ENCODE measurements at regions not wholly inside any gene's neighbourhood (a gene's known extent, or its start where the extent isn't known, plus 50 kb on each side); places are given as distances from the start of the nearest gene placed in this dataset.

DNA sequence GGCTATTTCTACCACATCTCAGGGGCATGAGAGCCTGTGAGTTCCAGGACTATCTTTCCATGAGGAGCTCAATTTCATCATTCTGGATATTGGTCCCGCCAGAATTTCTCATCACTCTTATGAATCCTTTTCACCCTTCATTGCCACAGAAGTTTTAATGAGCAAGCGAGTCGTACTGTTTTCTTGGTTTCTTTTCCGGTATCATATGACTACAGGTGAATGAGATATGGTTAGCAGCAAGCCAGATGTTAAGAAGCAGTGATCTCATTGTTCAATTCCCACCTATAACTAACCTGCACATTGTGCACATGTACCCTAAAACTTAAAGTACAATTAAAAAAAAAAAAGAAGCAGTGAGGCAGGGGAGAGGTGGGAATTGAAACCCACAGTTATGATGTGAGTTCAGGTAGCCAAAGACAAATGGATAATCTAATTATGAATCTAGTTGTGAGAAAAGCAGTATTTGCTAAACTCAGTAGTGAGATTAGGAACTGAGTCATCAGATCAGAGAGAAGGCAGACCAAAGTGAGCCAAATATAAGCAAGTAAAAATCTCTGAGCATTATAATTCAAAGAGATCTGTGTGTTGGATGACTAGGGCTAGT, 78.0 kb upstream of the ELOVL5 start (continued):
- TF ChIP-seq NFIC (IDR thresholded peaks at IDR 0.05; ENCODE audit: low read depth, low read length) (peak; percentile 99), MEF2B (IDR thresholded peaks at IDR 0.05; ENCODE audit: partially characterized antibody, poor library complexity, severe bottlenecking) (peak; percentile 90), NR2F1 (conservative IDR thresholded peaks at IDR 0.05) (peak; percentile 29; the same call in 1 of the 2 replicates), ESRRA (IDR thresholded peaks at IDR 0.05; ENCODE audit: low read length) (no peak), EP300 (IDR thresholded peaks at IDR 0.05; ENCODE audit: borderline replicate concordance in 1 of 2, control insufficient read depth in 1 of 2, low read depth in 2 of 2, low read length in 2 of 2) (peak; percentile 65 to 90; a peak in 3 of 4 replicates), RCOR1 (conservative IDR thresholded peaks at IDR 0.05; ENCODE audit: low read depth, low read length) (no peak), TCF12 (IDR thresholded peaks at IDR 0.05; ENCODE audit: low read depth, low read length) (no peak), RUNX3 (IDR thresholded peaks at IDR 0.05; ENCODE audit: low read length) (peak; percentile 90), BMI1 (IDR thresholded peaks at IDR 0.05; ENCODE audit: borderline replicate concordance) (peak; percentile 81; the same call in 1 of the 2 replicates), NRF1 (conservative IDR thresholded peaks at IDR 0.05; ENCODE audit: low read depth, low read length) (no peak), TCF7 (IDR thresholded peaks at IDR 0.05; ENCODE audit: borderline replicate concordance) (peak; percentile 97), POLR2AphosphoS2 (IDR thresholded peaks at IDR 0.05; ENCODE audit: low read depth, low read length) (no peak), CREM (IDR thresholded peaks at IDR 0.05; ENCODE audit: low read depth) (peak; percentile 84)
- TF ChIP-seq, protein P1, sequence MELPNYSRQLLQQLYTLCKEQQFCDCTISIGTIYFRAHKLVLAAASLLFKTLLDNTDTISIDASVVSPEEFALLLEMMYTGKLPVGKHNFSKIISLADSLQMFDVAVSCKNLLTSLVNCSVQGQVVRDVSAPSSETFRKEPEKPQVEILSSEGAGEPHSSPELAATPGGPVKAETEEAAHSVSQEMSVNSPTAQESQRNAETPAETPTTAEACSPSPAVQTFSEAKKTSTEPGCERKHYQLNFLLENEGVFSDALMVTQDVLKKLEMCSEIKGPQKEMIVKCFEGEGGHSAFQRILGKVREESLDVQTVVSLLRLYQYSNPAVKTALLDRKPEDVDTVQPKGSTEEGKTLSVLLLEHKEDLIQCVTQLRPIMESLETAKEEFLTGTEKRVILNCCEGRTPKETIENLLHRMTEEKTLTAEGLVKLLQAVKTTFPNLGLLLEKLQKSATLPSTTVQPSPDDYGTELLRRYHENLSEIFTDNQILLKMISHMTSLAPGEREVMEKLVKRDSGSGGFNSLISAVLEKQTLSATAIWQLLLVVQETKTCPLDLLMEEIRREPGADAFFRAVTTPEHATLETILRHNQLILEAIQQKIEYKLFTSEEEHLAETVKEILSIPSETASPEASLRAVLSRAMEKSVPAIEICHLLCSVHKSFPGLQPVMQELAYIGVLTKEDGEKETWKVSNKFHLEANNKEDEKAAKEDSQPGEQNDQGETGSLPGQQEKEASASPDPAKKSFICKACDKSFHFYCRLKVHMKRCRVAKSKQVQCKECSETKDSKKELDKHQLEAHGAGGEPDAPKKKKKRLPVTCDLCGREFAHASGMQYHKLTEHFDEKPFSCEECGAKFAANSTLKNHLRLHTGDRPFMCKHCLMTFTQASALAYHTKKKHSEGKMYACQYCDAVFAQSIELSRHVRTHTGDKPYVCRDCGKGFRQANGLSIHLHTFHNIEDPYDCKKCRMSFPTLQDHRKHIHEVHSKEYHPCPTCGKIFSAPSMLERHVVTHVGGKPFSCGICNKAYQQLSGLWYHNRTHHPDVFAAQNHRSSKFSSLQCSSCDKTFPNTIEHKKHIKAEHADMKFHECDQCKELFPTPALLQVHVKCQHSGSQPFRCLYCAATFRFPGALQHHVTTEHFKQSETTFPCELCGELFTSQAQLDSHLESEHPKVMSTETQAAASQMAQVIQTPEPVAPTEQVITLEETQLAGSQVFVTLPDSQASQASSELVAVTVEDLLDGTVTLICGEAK (IDR thresholded peaks at IDR 0.05; ENCODE audit: borderline replicate concordance): no peak
- TF ChIP-seq, protein P2, sequence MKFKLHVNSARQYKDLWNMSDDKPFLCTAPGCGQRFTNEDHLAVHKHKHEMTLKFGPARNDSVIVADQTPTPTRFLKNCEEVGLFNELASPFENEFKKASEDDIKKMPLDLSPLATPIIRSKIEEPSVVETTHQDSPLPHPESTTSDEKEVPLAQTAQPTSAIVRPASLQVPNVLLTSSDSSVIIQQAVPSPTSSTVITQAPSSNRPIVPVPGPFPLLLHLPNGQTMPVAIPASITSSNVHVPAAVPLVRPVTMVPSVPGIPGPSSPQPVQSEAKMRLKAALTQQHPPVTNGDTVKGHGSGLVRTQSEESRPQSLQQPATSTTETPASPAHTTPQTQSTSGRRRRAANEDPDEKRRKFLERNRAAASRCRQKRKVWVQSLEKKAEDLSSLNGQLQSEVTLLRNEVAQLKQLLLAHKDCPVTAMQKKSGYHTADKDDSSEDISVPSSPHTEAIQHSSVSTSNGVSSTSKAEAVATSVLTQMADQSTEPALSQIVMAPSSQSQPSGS (IDR thresholded peaks at IDR 0.05; ENCODE audit: low read length): peak; percentile 97
- TF ChIP-seq, protein P3, sequence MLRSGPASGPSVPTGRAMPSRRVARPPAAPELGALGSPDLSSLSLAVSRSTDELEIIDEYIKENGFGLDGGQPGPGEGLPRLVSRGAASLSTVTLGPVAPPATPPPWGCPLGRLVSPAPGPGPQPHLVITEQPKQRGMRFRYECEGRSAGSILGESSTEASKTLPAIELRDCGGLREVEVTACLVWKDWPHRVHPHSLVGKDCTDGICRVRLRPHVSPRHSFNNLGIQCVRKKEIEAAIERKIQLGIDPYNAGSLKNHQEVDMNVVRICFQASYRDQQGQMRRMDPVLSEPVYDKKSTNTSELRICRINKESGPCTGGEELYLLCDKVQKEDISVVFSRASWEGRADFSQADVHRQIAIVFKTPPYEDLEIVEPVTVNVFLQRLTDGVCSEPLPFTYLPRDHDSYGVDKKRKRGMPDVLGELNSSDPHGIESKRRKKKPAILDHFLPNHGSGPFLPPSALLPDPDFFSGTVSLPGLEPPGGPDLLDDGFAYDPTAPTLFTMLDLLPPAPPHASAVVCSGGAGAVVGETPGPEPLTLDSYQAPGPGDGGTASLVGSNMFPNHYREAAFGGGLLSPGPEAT (IDR thresholded peaks at IDR 0.05; ENCODE audit: low read depth): peak; percentile 79
- TF ChIP-seq, protein P4, sequence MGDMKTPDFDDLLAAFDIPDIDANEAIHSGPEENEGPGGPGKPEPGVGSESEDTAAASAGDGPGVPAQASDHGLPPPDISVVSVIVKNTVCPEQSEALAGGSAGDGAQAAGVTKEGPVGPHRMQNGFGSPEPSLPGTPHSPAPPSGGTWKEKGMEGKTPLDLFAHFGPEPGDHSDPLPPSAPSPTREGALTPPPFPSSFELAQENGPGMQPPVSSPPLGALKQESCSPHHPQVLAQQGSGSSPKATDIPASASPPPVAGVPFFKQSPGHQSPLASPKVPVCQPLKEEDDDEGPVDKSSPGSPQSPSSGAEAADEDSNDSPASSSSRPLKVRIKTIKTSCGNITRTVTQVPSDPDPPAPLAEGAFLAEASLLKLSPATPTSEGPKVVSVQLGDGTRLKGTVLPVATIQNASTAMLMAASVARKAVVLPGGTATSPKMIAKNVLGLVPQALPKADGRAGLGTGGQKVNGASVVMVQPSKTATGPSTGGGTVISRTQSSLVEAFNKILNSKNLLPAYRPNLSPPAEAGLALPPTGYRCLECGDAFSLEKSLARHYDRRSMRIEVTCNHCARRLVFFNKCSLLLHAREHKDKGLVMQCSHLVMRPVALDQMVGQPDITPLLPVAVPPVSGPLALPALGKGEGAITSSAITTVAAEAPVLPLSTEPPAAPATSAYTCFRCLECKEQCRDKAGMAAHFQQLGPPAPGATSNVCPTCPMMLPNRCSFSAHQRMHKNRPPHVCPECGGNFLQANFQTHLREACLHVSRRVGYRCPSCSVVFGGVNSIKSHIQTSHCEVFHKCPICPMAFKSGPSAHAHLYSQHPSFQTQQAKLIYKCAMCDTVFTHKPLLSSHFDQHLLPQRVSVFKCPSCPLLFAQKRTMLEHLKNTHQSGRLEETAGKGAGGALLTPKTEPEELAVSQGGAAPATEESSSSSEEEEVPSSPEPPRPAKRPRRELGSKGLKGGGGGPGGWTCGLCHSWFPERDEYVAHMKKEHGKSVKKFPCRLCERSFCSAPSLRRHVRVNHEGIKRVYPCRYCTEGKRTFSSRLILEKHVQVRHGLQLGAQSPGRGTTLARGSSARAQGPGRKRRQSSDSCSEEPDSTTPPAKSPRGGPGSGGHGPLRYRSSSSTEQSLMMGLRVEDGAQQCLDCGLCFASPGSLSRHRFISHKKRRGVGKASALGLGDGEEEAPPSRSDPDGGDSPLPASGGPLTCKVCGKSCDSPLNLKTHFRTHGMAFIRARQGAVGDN (IDR thresholded peaks at IDR 0.05): 0 out of 2 replicates have a peak, but pooled peaks have one; percentile 34
- TF ChIP-seq, protein P5, sequence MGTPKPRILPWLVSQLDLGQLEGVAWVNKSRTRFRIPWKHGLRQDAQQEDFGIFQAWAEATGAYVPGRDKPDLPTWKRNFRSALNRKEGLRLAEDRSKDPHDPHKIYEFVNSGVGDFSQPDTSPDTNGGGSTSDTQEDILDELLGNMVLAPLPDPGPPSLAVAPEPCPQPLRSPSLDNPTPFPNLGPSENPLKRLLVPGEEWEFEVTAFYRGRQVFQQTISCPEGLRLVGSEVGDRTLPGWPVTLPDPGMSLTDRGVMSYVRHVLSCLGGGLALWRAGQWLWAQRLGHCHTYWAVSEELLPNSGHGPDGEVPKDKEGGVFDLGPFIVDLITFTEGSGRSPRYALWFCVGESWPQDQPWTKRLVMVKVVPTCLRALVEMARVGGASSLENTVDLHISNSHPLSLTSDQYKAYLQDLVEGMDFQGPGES (IDR thresholded peaks at IDR 0.05): no peak

Data from GM12878 (cell line).